GM18951 (cell line): ENCODE measurements at regions not wholly inside any gene's neighbourhood (a gene's known extent, or its start where the extent isn't known, plus 50 kb on each side); places are given as distances from the start of the nearest gene placed in this dataset.

ENCODE experiments used
- POLR2A ChIP-seq: IDR thresholded peaks from 4 replicates; pipeline ENCODE4 v1.6.1; 2011; ENCODE audit warnings: mild to moderate bottlenecking; ENCODE audit not compliant: insufficient read length, insufficient read depth; ENCODE audit errors: extremely low read depth
- in situ Hi-C: fragments of 300-500 bp; cut with MboI; formaldehyde crosslinking; loops from one replicate; pipeline ENCODE4 v1.12.0; 2022; ENCODE audit warnings: low sequenced_read_pairs, mixed read lengths, inconsistent platforms; ENCODE audit not compliant: unreplicated experiment

- TF ChIP-seq POLR2A, result no peak
- in situ Hi-C loops, result no loop called here
These were observed 318.3 kb upstream of the OPRM1 start for GRCh38 chr6:153720732-153721131.

GRCh38 chr6:153705429-153705828 lies 333.6 kb upstream of the OPRM1 start:
- in situ Hi-C loops, result no loop called here
- no peak for TF ChIP-seq POLR2A

DNA sequence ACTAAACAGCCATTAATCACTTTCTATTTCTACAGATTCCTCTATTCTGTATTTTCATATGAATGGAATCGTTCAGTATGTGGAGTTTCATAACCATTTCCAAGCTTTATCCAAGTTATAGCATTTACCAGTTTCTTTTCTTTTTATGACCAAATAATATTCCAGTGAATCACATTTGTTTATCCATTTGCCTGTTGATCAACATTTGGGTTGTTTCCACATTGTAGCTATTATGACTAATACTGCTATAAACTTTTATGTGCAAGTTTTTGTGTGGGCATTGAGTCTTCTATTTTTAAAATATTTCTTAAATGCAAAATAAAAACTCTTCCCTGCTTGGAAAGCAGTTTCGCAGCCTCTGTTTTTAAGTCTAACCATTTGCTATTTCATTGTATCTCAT lies 336.4 kb upstream of the OPRM1 start:
- no peak for TF ChIP-seq POLR2A

GRCh38 chr6:153698637-153699036 lies 340.4 kb upstream of the OPRM1 start:
- in situ Hi-C loops, result no loop called here
- no peak for TF ChIP-seq POLR2A

More for the DNA sequence above, 336.4 kb upstream of the OPRM1 start:
- in situ Hi-C loops, result no loop called here

GRCh38 chr6:153698001-153698400 lies 341.0 kb upstream of the OPRM1 start:
- in situ Hi-C loops, result no loop called here
- TF ChIP-seq POLR2A, result no peak

DNA sequence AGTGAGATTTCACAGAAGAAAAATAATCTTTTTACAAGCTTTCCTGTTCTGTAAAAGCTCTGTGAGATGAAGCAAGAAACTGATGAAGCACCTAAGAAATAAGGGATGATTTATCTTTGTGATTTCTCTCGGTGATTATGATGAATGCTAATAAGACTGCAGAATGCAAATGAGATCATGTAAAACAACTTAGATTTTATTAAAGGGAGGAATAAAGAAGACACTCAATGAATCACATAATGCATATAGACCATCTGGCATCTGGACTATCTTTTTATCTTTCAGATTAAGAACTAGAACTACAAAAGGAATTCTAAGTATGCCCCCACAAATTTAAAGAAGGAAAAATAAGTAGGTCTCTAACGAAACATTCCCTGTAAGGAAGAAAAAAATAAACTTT lies 361.5 kb upstream of the OPRM1 start:
- no peak for TF ChIP-seq POLR2A
- in situ Hi-C loops, result no loop called here

GRCh38 chr6:153673750-153674149 lies 365.3 kb upstream of the OPRM1 start:
- in situ Hi-C loops, result no loop called here
- no peak for TF ChIP-seq POLR2A

- in situ Hi-C loops, result no loop called here
- TF ChIP-seq POLR2A, result no peak
These were observed 365.8 kb upstream of the OPRM1 start for GRCh38 chr6:153673225-153673624.

DNA sequence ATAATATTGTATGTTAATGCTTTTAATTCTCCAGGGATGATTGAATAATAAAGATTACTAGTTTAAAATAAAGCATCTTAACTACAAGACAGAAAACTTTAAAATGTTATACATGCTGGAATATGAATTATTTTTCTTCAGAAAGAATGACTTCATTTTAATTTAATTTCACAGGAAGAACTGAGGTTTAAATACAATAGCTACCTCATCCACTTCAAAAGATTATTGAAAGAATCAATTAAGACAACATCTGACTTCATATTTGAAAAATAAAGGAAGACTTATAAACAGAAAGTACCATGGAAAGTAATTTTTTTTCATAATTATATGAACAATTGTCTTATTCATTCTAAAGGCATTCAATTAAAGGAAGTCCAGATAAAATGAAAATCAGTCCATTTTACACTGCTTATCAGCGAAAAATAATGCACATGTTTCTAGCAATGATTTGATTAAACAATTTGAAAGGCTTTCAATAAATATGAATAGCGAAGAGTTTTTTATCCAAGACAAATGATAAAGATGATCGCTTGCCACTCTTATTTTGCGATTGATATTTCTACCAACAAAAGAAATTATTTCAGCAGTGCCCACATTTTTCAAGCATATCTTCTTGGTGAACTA lies 368.5 kb upstream of the OPRM1 start:
- in situ Hi-C loops, result no loop called here
- no peak for TF ChIP-seq POLR2A

DNA sequence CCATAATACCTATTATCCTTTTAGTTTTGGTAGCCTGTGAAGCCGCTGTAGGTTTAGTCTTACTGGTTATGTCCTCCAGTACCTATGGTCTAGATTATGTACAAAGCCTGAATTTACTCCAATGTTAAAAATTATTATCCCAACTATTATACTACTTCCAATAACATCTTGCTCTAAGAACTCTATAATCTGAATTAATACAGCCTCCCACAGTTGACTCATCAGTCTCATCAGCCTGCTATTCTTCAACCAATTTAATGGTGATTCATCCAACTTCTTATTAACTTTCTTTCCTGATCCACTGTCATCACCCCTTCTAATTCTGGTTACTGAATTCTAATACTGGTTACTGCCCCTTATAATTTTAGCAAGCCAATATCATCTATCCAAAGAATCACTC lies 370.3 kb upstream of the OPRM1 start:
- no peak for TF ChIP-seq POLR2A
- in situ Hi-C loops, result no loop called here

DNA sequence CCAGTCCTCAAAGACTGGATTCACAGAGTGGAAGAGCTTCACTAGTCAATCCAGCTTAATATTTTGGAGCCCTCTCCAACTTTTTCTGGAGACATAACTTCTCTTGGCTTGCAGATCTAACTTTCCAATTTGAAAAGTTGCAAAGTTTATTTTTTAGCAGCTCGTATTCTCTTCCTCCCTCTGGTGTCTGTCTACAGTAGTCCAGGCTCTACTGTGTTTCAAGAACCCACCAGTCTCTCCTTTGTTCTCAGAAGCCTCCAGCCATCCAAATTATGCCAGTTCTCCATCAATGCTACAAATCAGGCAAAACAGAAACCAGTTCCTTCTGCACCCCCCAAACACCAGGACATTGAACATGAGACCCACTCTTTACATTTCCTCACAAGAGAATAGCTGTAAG lies 376.1 kb upstream of the OPRM1 start:
- no peak for TF ChIP-seq POLR2A
- in situ Hi-C loops, result no loop called here

GRCh38 chr6:153645326-153645725 lies 393.7 kb upstream of the OPRM1 start:
- in situ Hi-C loops, result no loop called here
- no peak for TF ChIP-seq POLR2A

- in situ Hi-C loops, result no loop called here
- no peak for TF ChIP-seq POLR2A
These were observed 395.0 kb upstream of the OPRM1 start for GRCh38 chr6:153644000-153644399.

DNA sequence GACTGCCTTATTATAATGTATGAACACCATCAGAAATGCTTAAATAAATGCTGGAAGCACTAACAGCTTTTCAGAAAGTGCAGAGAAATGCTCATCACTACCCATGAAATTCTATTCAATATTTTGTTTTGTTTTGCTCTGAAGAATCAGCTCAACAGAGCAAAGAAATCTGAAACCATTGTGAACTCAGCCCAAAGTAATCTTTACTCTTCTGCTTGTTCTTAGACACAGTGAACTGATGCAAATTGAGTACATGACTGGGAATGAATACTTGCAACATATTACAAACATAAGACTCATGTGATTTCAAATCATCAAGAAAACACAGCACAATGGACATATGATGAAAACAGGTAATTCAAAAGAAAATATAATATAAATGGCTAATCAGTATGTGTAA lies 404.6 kb upstream of the OPRM1 start:
- TF ChIP-seq POLR2A, result no peak
- in situ Hi-C loops, result no loop called here

DNA sequence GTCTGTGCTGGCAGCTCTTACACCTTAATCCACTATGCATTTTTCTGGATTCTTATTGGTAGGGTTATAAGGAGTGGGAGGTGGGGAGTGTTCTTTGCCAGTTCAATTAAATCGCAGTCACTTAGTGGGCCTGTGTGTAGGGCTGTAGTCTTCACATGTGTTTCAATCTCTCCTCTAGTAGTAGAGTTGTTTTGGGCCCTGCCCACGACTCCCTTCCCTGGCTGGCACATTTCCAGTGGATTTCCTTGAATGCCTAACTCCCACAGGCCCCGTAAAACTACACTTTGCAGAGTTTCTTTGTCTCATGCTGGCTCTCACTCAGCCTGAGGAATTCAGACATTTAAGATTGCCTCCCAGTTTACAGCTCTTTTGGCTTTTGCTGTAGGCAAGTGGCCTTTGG lies 414.0 kb upstream of the OPRM1 start:
- in situ Hi-C loops, result no loop called here
- no peak for TF ChIP-seq POLR2A
